ENCODE measurements at regions not wholly inside any gene's neighbourhood (a gene's known extent, or its start where the extent isn't known, plus 50 kb on each side); places are given as distances from the start of the nearest gene placed in this dataset.
"Not testable (repeated sequence)": the region's sequence is repeated elsewhere in the genome, so short reads cannot be mapped to it uniquely, and the experiment has no call there.

DNA sequence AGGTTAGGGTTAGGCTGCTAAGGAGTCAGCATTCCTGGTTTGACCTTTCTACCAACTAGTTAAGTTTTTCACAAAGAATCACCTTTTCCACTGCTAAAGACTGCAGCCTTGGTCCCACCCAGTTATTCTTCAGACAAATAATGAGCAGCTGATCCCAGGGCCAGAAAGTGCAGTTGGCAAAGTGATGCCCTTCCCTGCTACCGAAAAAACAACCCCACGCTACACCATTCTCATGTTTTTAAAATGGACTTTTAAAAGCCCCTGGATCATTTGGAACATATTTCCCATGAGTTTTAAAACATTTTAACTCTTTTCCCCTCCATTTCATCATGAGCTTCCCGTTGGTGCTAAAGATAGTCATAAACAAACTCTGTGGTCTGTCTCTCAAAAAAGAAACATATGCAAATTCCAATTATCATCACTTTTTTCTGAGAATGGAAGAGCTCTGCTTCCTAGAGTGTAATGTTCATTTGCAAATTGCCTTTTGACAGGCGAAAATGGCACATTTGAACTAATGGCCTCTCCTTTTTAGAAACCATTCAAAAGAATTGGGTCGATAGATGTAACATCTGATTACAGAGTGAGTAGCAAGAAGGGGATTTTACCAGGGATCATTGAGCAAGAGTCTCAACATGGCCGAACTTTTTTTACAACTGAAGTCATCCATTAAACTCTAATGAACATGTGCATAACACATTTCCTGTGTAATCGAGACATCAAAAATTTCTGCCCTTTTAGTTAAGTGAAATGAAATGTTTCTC, 129.3 kb upstream of the RAP1B start:
- no peak for DNase-seq

DNA sequence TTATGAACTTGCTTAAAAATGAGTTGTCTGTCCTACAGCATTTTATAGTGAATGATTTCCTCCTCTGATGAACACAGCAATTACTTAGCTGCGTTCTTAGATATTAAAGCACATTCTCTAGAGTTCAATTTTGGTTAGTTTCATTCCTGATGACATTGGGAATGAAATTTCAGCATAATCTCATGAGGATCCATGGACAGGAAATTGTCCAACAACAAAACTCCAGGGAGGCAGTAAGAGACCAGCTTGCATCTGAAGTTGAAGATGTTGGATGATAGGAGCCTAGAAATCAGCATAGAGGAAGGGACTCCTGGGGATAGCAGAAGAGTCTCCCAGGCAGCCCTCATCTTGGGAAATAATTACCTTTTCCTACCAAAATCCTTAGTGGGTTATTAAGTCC, 128.7 kb upstream of the RAP1B start:
- DNase-seq: no peak

GRCh38 chr12:68482660-68483059, 128.0 kb upstream of the RAP1B start:
- DNase-seq: no peak

GRCh38 chr12:68483592-68484383, 126.9 kb upstream of the RAP1B start:
- no peak for DNase-seq

DNA sequence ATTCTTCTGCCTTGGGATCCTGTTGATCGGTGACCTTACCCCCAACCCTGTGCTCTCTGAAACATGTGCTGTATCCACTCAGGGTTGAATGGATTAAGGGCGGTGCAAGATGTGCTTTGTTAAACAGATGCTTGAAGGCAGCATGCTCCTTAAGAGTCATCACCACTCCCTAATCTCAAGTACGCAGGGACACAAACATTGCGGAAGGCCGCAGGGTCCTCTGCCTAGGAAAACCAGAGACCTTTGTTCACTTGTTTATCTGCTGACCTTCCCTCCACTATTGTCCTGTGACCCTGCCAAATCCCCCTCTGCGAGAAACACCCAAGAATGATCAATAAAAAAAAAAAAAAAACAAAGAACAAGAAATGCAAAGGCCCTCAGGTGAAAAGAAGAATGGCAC, 126.1 kb upstream of the RAP1B start:
- not testable (repeated sequence) for DNase-seq

DNA sequence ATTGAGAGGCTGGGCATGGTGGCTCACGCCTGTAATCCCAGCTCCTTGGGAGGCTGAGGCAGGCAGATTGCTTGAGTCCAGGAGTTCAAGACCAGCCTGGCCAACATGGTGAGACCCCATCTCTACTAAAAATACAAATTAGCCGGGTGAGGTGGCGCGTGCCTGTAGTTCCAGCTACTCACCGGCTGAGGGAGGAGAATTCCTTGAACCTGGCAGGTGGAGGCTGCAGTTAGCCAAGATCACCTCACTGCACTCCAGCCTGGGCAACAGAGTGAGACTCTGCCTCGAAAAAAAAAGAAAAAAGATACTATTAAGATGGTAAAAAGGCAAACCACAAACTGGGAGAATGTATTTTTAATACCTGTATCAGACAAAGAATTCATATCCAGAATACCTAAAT, 124.2 kb upstream of the RAP1B start:
- not testable (repeated sequence) for DNase-seq

- DNase-seq: no peak
Measured at GRCh38 chr12:68487721-68488309, 122.9 kb upstream of the RAP1B start.

- no peak for DNase-seq
Measured at GRCh38 chr12:68489273-68489672, 121.4 kb upstream of the RAP1B start.

- DNase-seq: no peak
Measured at GRCh38 chr12:68490476-68490875, 120.2 kb upstream of the RAP1B start.

DNA sequence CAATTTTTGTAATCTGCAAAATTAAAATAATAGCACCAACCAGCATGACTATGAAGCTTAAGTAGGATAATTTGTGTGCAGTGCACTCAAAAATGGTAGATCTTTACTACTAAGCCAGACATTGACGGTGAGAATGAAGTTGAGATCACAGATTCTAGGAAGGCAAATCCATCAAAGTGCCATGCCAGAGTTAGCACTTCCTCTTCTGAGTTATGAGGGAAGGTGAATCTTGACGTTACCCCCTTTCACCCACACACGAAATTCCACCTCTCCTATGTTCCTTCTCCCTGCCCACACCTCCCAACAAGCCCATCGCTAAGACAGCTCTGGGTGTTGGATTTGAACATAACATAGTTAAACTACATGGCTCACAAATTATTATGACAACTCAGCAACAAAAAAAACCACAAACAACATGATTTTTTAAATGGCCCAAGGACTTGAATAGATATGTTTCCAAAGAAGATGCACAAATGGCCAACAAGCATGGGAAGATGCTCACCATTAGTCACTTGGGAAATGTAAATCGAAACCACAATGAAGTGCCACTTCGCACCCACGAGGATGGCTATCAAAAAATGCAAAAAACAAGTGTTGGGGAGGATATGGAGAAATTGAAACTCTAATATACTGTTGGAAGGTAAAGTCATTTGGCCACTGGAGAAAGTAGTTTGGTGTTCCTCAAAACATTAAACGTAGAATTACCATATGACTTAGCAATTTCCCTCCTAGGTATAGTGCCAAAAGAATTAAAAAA, 119.3 kb upstream of the RAP1B start:
- no peak for DNase-seq

- no peak for DNase-seq
Measured at GRCh38 chr12:68495336-68496070, 115.2 kb upstream of the RAP1B start.

GRCh38 chr12:68497107-68497506, 113.6 kb upstream of the RAP1B start:
- no peak for DNase-seq

DNA sequence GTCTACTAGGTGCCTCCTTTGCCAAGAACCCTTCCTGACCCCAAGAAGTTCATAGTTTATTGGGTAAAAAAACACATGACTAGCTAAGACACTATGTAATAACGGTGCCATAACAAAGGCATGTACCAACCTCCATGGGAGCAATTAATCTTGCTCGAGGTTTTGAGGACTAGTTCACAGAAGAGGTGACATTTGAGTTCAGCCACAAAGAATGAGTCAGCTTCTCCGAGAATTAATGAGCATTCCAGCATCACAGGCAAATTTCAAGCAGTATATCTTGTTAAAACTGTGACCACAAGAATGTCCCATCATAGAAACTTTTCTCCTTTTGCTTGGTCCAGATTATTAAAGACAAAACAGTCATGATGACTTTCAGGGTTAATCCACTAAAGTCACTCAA, 113.0 kb upstream of the RAP1B start:
- DNase-seq: no peak

DNA sequence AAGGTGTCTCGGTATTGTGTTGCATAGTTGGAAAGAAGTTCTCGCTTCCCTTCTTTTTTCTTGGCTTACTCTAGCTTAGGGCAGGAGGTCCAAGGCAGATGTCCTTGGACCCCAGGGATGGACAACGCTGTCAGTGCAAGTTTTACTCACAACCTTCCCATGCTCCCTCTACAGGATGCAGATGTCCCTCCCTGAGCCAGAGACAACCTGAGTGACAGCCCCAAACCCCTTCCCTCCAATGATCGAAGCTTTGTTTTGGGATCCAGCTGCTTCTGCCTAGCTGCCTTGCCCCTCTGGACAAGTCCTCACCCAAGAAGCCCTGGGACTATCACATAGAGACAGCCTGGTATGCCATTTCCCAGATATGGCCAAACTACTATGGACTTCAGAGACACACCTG, 112.0 kb upstream of the RAP1B start:
- no peak for DNase-seq

DNA sequence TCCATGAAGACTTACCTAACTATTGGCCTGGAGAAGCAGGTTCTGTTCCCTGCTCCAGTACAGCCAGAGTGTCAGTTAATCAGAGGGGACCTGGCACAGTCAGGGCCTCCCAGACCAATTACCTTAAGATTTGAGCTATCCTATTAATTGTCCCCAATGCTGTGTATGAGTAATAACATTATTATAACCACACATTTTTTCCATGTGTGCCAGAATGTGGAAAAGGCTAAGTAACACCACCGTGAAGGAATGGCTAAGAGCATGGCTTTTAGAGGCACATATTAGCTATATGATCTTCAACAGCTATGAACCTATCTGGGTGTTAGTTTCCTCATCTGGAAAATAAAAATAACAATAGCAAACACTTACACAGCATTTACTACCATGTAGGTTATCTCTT, 111.1 kb upstream of the RAP1B start:
- DNase-seq: no peak

DNA sequence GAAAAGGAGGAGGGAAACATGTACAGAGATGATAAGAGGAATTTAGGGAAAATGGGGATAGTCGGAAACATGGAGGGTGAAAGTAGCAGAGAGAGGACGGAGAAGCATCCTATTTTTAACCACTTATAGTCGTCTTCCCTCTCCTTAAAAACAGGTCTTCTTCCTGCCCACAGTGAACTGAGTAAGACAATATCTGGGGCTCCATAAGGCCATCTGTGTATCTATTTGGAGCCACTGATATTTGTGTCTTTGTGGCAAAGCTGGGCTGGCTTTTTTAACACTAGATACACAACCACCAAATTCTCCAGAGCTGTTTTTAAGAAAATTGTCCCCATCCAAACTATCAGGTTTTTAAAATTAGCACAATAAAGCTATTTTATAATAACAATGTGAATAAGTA, 109.5 kb upstream of the RAP1B start:
- no peak for DNase-seq

DNA sequence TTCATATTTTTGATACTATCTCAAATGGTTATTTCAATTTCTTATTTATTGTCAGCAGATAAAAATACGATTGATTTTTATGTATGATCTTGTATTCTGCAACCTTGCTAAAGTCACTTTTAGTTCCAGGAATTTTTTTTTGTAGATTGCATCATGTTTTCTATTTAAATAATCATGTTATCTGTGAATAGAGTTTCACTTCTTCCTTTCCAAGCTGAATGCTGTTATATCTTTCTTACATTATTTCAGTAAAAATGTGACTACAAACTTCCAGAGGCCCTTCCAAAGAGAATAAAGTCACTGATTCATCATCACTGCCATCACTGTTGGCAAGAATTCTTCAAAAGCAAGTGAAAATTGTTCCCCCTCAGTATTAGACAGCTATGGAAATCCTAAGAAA, 104.7 kb upstream of the RAP1B start:
- DNase-seq: no peak

GRCh38 chr12:68506619-68507018, 104.1 kb upstream of the RAP1B start:
- no peak for DNase-seq

DNA sequence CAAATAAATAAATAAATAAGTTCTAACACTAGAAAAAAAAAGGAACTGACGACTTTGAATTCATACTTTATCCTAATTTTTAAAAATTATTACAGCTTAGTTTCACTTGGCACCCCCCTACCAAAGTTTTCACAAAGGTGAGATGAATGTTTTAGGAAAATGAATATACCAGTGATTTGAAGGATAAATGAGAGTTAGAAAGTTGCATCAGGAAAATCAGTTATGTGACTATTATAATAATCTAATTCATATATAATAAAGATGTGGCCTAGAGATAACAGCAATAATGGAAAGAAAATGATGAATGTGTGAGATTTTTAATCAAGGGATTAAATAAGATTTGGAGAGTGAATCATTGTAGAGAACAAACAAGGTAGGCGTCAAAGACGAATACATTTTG, 103.0 kb upstream of the RAP1B start:
- no peak for DNase-seq

DNA sequence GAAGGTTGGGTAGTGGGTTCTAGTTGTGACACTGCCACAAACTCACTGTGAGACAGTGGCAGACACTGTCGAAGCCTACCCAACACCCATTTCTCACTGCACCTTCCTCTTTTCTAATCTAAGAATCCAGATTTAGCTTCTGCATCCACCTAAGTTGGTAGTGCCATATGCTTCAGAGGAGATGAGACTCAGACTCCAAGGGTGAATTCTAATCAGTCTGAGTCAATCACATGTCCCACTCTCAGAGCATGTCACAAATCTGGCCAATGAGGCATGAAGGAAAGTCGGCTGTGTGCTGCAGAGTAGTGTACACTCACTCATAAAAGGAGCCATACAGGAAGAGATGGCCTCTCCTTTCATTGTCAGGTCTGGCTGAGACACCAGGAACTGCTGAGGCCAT, 102.1 kb upstream of the RAP1B start:
- DNase-seq: no peak

GRCh38 chr12:68509242-68509641, 101.5 kb upstream of the RAP1B start:
- DNase-seq: no peak

- DNase-seq: no peak
Measured at GRCh38 chr12:68510397-68510796, 100.3 kb upstream of the RAP1B start.
